ENCODE measurements at regions not wholly inside any gene's neighbourhood (a gene's known extent, or its start where the extent isn't known, plus 50 kb on each side); places are given as distances from the start of the nearest gene placed in this dataset.

- DNase-seq (ENCODE audit: low read depth in 2 of 2), result no peak
- no peak overlapping the region for H3K4me3 ChIP-seq (replicated peaks in 1 of 4; ENCODE audit: control extremely low read depth in 1 of 4, insufficient read depth in 1 of 4, low read depth in 3 of 4, low read length in 4 of 4)
- TF ChIP-seq EZH2 (IDR thresholded peaks at IDR 0.05; ENCODE audit: low read length, missing control alignments) (no peak), CTCF (conservative IDR thresholded peaks at IDR 0.05 in 1 of 2, IDR thresholded peaks at IDR 0.05 in 1 of 2; ENCODE audit: low read depth in 1 of 2, low read length in 2 of 2) (no peak)
- no peak overlapping the region for H2AFZ ChIP-seq (ENCODE audit: low read length)
- H3K27ac ChIP-seq (ENCODE audit: insufficient read depth, low read length), result no peak overlapping the region
- H4K20me1 ChIP-seq (ENCODE audit: control insufficient read depth, extremely low read depth, insufficient read depth, low read length), result no peaks in the 10 kb centered on the region
- no peaks in the 10 kb centered on the region for H3K9me3 ChIP-seq (ENCODE audit: control insufficient read depth, insufficient read depth, low read depth, low read length)
- no peaks in the 10 kb centered on the region for H3K27me3 ChIP-seq (ENCODE audit: control insufficient read depth, insufficient read depth, low read length)
- H3K79me2 ChIP-seq (ENCODE audit: control insufficient read depth, insufficient read depth, low read length), result no peaks in the 10 kb centered on the region
- H3K4me1 ChIP-seq (ENCODE audit: control insufficient read depth, extremely low read depth, insufficient read depth, low read length), result no peaks in the 10 kb centered on the region
- no peaks in the 10 kb centered on the region for H3K36me3 ChIP-seq (ENCODE audit: control insufficient read depth, insufficient read depth, low read length)
- H3K4me2 ChIP-seq (ENCODE audit: extremely low read depth, insufficient read depth, low read length), result no peak overlapping the region
- H3K9ac ChIP-seq (ENCODE audit: insufficient read depth, low read length), result no peak overlapping the region
These were observed 116.5 kb upstream of the MSX2 start for GRCh38 chr5:174607916-174608315.

- no peaks in the 10 kb centered on the region for H3K36me3 ChIP-seq (ENCODE audit: control insufficient read depth, insufficient read depth, low read length)
- no peak overlapping the region for H3K9ac ChIP-seq (ENCODE audit: insufficient read depth, low read length)
- H3K27me3 ChIP-seq (ENCODE audit: control insufficient read depth, insufficient read depth, low read length), result no peaks in the 10 kb centered on the region
- no peaks in the 10 kb centered on the region for H4K20me1 ChIP-seq (ENCODE audit: control insufficient read depth, extremely low read depth, insufficient read depth, low read length)
- no peak overlapping the region for H3K4me2 ChIP-seq (ENCODE audit: extremely low read depth, insufficient read depth, low read length)
- no peak overlapping the region for H3K4me3 ChIP-seq (replicated peaks in 1 of 4; ENCODE audit: control extremely low read depth in 1 of 4, insufficient read depth in 1 of 4, low read depth in 3 of 4, low read length in 4 of 4)
- no peak for TF ChIP-seq EZH2 (IDR thresholded peaks at IDR 0.05; ENCODE audit: low read length, missing control alignments)
- DNase-seq (ENCODE audit: low read depth in 2 of 2), result peak in 1 of 2 donors; percentile 63
- H3K27ac ChIP-seq (ENCODE audit: insufficient read depth, low read length), result no peak overlapping the region
- no peaks in the 10 kb centered on the region for H3K4me1 ChIP-seq (ENCODE audit: control insufficient read depth, extremely low read depth, insufficient read depth, low read length)
- no peaks in the 10 kb centered on the region for H3K79me2 ChIP-seq (ENCODE audit: control insufficient read depth, insufficient read depth, low read length)
- no peaks in the 10 kb centered on the region for H3K9me3 ChIP-seq (ENCODE audit: control insufficient read depth, insufficient read depth, low read depth, low read length)
- H2AFZ ChIP-seq (ENCODE audit: low read length), result no peak overlapping the region
These were observed 115.7 kb upstream of the MSX2 start for GRCh38 chr5:174608631-174609097.

- TF ChIP-seq CTCF (conservative IDR thresholded peaks at IDR 0.05 in 1 of 2, IDR thresholded peaks at IDR 0.05 in 1 of 2; ENCODE audit: low read depth in 1 of 2, low read length in 2 of 2) (no peak), EZH2 (IDR thresholded peaks at IDR 0.05; ENCODE audit: low read length, missing control alignments) (no peak)
- no peaks in the 10 kb centered on the region for H4K20me1 ChIP-seq (ENCODE audit: control insufficient read depth, extremely low read depth, insufficient read depth, low read length)
- no peaks in the 10 kb centered on the region for H3K27me3 ChIP-seq (ENCODE audit: control insufficient read depth, insufficient read depth, low read length)
- no peaks in the 10 kb centered on the region for H3K79me2 ChIP-seq (ENCODE audit: control insufficient read depth, insufficient read depth, low read length)
- H3K4me1 ChIP-seq (ENCODE audit: control insufficient read depth, extremely low read depth, insufficient read depth, low read length), result no peaks in the 10 kb centered on the region
- no peak overlapping the region for H3K27ac ChIP-seq (ENCODE audit: insufficient read depth, low read length)
- H3K4me2 ChIP-seq (ENCODE audit: extremely low read depth, insufficient read depth, low read length), result no peak overlapping the region
- no peak overlapping the region for H2AFZ ChIP-seq (ENCODE audit: low read length)
- no peaks in the 10 kb centered on the region for H3K36me3 ChIP-seq (ENCODE audit: control insufficient read depth, insufficient read depth, low read length)
- DNase-seq (ENCODE audit: low read depth in 2 of 2), result peak in 1 of 2 donors; percentile 62
- H3K4me3 ChIP-seq (replicated peaks in 1 of 4; ENCODE audit: control extremely low read depth in 1 of 4, insufficient read depth in 1 of 4, low read depth in 3 of 4, low read length in 4 of 4), result no peak overlapping the region
- H3K9ac ChIP-seq (ENCODE audit: insufficient read depth, low read length), result no peak overlapping the region
- no peaks in the 10 kb centered on the region for H3K9me3 ChIP-seq (ENCODE audit: control insufficient read depth, insufficient read depth, low read depth, low read length)
These were observed 115.3 kb upstream of the MSX2 start for GRCh38 chr5:174609116-174609515.
